COLO668 (cell line): ENCODE measurements at regions not wholly inside any gene's neighbourhood (a gene's known extent, or its start where the extent isn't known, plus 50 kb on each side); places are given as distances from the start of the nearest gene placed in this dataset.
"Not testable (repeated sequence)": the region's sequence is repeated elsewhere in the genome, so short reads cannot be mapped to it uniquely, and the experiment has no call there.

Experiments used
- DNase-seq: peaks from one replicate; lab custom pipeline; 2025; ENCODE audit not compliant: unreplicated experiment; lab: John Stamatoyannopoulos, UW

GRCh38 chr20:47979361-47980095, 194.2 kb upstream of the SULF2 start:
- not testable (repeated sequence) for DNase-seq

GRCh38 chr20:47978428-47979120, 193.3 kb upstream of the SULF2 start:
- DNase-seq = not testable (repeated sequence)

GRCh38 chr20:47977789-47978252, 192.5 kb upstream of the SULF2 start:
- not testable (repeated sequence) for DNase-seq

GRCh38 chr20:47977017-47977788, 191.9 kb upstream of the SULF2 start:
- not testable (repeated sequence) for DNase-seq

- no peak for DNase-seq
These were observed 189.1 kb upstream of the SULF2 start for GRCh38 chr20:47974234-47974878.

- no peak for DNase-seq
These were observed 188.4 kb upstream of the SULF2 start for GRCh38 chr20:47973519-47974233.

GRCh38 chr20:47972916-47973309, 187.6 kb upstream of the SULF2 start:
- DNase-seq = no peak

- DNase-seq = not testable (repeated sequence)
These were observed 187.1 kb upstream of the SULF2 start for GRCh38 chr20:47972297-47972915.

- DNase-seq = no peak
These were observed 185.9 kb upstream of the SULF2 start for GRCh38 chr20:47971058-47971791.

GRCh38 chr20:47970282-47970903, 185.1 kb upstream of the SULF2 start:
- DNase-seq = no peak

- DNase-seq = no peak
These were observed 184.1 kb upstream of the SULF2 start for GRCh38 chr20:47969426-47969825.

GRCh38 chr20:47968541-47969310, 183.4 kb upstream of the SULF2 start:
- DNase-seq = no peak

GRCh38 chr20:47964149-47964548, 178.9 kb upstream of the SULF2 start:
- DNase-seq = no peak

- DNase-seq = no peak
These were observed 177.7 kb upstream of the SULF2 start for GRCh38 chr20:47963022-47963421.

- no peak for DNase-seq
These were observed 177.1 kb upstream of the SULF2 start for GRCh38 chr20:47962286-47962963.

GRCh38 chr20:47960769-47961541, 175.7 kb upstream of the SULF2 start:
- no peak for DNase-seq

- DNase-seq = no peak
These were observed 175.0 kb upstream of the SULF2 start for GRCh38 chr20:47960277-47960676.
